SW 1271 (cell line): ENCODE measurements at regions not wholly inside any gene's neighbourhood (a gene's known extent, or its start where the extent isn't known, plus 50 kb on each side); places are given as distances from the start of the nearest gene placed in this dataset.

ENCODE experiments used
- DNase-seq, 2 experiments: peaks; one replicate each; lab custom pipeline; 2025; lab: John Stamatoyannopoulos, UW

GRCh38 chr1:234932511-234933430 lies 195.9 kb downstream of the TOMM20 start:
- DNase-seq = no peak

GRCh38 chr1:234932106-234932505 lies 196.5 kb downstream of the TOMM20 start:
- DNase-seq = no peak

GRCh38 chr1:234931404-234931973 lies 197.1 kb downstream of the TOMM20 start:
- DNase-seq = no peak

GRCh38 chr1:234929369-234929768 lies 199.3 kb downstream of the TOMM20 start:
- DNase-seq = no peak

- DNase-seq = no peak
Observed at GRCh38 chr1:234928642-234929041, 200.0 kb downstream of the TOMM20 start.

GRCh38 chr1:234927971-234928640 lies 200.5 kb downstream of the TOMM20 start:
- DNase-seq = no peak

- DNase-seq = no peak
Observed at GRCh38 chr1:234927312-234927970, 201.2 kb downstream of the TOMM20 start.

- DNase-seq = no peak
Observed at GRCh38 chr1:234926559-234927311, 201.9 kb downstream of the TOMM20 start.

GRCh38 chr1:234926264-234926558 lies 202.4 kb downstream of the TOMM20 start:
- DNase-seq = no peak

- DNase-seq = peak; percentile 70 to 92
Observed at GRCh38 chr1:234925440-234926263, 203.0 kb downstream of the TOMM20 start.

- DNase-seq = no peak
Observed at GRCh38 chr1:234924450-234925355, 203.9 kb downstream of the TOMM20 start.

GRCh38 chr1:234923626-234924025 lies 205.0 kb downstream of the TOMM20 start:
- no peak for DNase-seq

- no peak for DNase-seq
Observed at GRCh38 chr1:234922987-234923386, 205.7 kb downstream of the TOMM20 start.

- DNase-seq = no peak
Observed at GRCh38 chr1:234921266-234922062, 207.2 kb downstream of the TOMM20 start.

GRCh38 chr1:234920843-234921140 lies 207.8 kb downstream of the TOMM20 start:
- no peak for DNase-seq

- DNase-seq = no peak
Observed at GRCh38 chr1:234920136-234920842, 208.3 kb downstream of the TOMM20 start.

- DNase-seq = no peak
Observed at GRCh38 chr1:234918961-234919761, 209.5 kb downstream of the TOMM20 start.
